SK-N-SH treated with all-trans-retinoic acid at 6 μM for 48 hours (cell line): ENCODE measurements at regions not wholly inside any gene's neighbourhood (a gene's known extent, or its start where the extent isn't known, plus 50 kb on each side); places are given as distances from the start of the nearest gene placed in this dataset.

ENCODE experiments used
- ATAC-seq: fragments of 200-7000 bp; cut with Tn5 transposase; 3 replicates; pipeline ENCODE4 v1.9.1; 2020; ENCODE audit warnings: mild to moderate bottlenecking, moderate library complexity
- ARNTL ChIP-seq: fragments of 450-650 bp; formaldehyde crosslinking; IDR thresholded peaks from 2 replicates; pipeline ENCODE4 v1.5.0; 2020; ENCODE audit warnings: low read depth, mild to moderate bottlenecking, moderate library complexity, borderline replicate concordance
- CSDC2 ChIP-seq: fragments of 250-450 bp; sonication (Bioruptor Pico); IDR thresholded peaks from 2 replicates; pipeline ENCODE4 v1.5.0; 2020; ENCODE audit warnings: mild to moderate bottlenecking, moderate library complexity
- ESRRG ChIP-seq: fragments of 250-450 bp; sonication (Bioruptor Pico); IDR thresholded peaks from 2 replicates; pipeline ENCODE4 v1.6.1; 2021; ENCODE audit warnings: mild to moderate bottlenecking
- GLIS3 ChIP-seq: fragments of 250-450 bp; sonication (Bioruptor Pico); IDR thresholded peaks from 2 replicates; pipeline ENCODE4 v1.5.0; 2020; ENCODE audit warnings: mild to moderate bottlenecking, moderate library complexity
- ISL1 ChIP-seq: fragments of 250-450 bp; sonication (Bioruptor Pico); IDR thresholded peaks from 2 replicates; pipeline ENCODE4 v2.1.2; 2022; ENCODE audit warnings: mild to moderate bottlenecking, moderate library complexity
- PPARA ChIP-seq: fragments of 250-450 bp; sonication (Bioruptor Pico); IDR thresholded peaks from 2 replicates; pipeline ENCODE4 v1.5.0; 2020; ENCODE audit warnings: mild to moderate bottlenecking, borderline replicate concordance
- RARB ChIP-seq: fragments of 250-450 bp; sonication (Bioruptor Pico); IDR thresholded peaks from 2 replicates; pipeline ENCODE4 v1.8.0; 2021; ENCODE audit warnings: mild to moderate bottlenecking, moderate library complexity
- SNAI2 ChIP-seq: fragments of 250-450 bp; sonication (Bioruptor Pico); IDR thresholded peaks from 2 replicates; pipeline ENCODE4 v1.5.0; 2020; ENCODE audit warnings: mild to moderate bottlenecking, moderate library complexity
- TCF4 ChIP-seq: fragments of 250-450 bp; sonication (Bioruptor Pico); IDR thresholded peaks from 2 replicates; pipeline ENCODE4 v1.8.0; 2021; ENCODE audit warnings: mild to moderate bottlenecking, moderate library complexity, borderline replicate concordance
- ZC3H10 ChIP-seq: fragments of 250-450 bp; sonication (Bioruptor Pico); IDR thresholded peaks from 2 replicates; pipeline ENCODE4 v1.5.1; 2021; ENCODE audit warnings: mild to moderate bottlenecking, moderate library complexity
- ZFP3 ChIP-seq: fragments of 250-450 bp; sonication (Bioruptor Pico); IDR thresholded peaks from 2 replicates; pipeline ENCODE4 v1.5.0; 2020; ENCODE audit warnings: mild to moderate bottlenecking, moderate library complexity
- ZFP30 ChIP-seq: fragments of 450-650 bp; formaldehyde crosslinking; IDR thresholded peaks from 2 replicates; pipeline ENCODE4 v1.5.0; 2022; ENCODE audit warnings: mild to moderate bottlenecking, moderate library complexity
- ZNF565 ChIP-seq: fragments of 450-650 bp; formaldehyde crosslinking; conservative IDR thresholded peaks from 2 replicates; pipeline ENCODE4 v1.5.0; 2020; ENCODE audit warnings: low read depth, mild to moderate bottlenecking, moderate library complexity
- ZNF70 ChIP-seq: fragments of 450-650 bp; formaldehyde crosslinking; IDR thresholded peaks from 2 replicates; pipeline ENCODE4 v1.5.0; 2020; ENCODE audit warnings: mild to moderate bottlenecking, moderate library complexity
- ZNF8 ChIP-seq: fragments of 450-650 bp; formaldehyde crosslinking; IDR thresholded peaks from 2 replicates; pipeline ENCODE4 v1.5.0; 2020; ENCODE audit warnings: mild to moderate bottlenecking, moderate library complexity
- TF ChIP-seq, protein P1 (sequence below): fragments of 250-450 bp; sonication (Bioruptor Pico); IDR thresholded peaks from 2 replicates; pipeline ENCODE4 v1.5.1; 2021; ENCODE audit warnings: mild to moderate bottlenecking, moderate library complexity
- TF ChIP-seq, protein P2 (sequence below): fragments of 250-450 bp; sonication (Bioruptor Pico); IDR thresholded peaks from 2 replicates; pipeline ENCODE4 v1.8.0; 2021; ENCODE audit warnings: low read depth, mild to moderate bottlenecking, moderate library complexity, borderline replicate concordance
- TF ChIP-seq, protein P3 (sequence below): fragments of 250-450 bp; sonication (Bioruptor Pico); IDR thresholded peaks from 2 replicates; pipeline ENCODE4 v1.5.0; 2020; ENCODE audit warnings: mild to moderate bottlenecking, moderate library complexity
- TF ChIP-seq, protein P4 (sequence below): fragments of 250-450 bp; sonication (Bioruptor Pico); IDR thresholded peaks from 2 replicates; pipeline ENCODE4 v1.5.1; 2020; ENCODE audit warnings: low read depth, mild to moderate bottlenecking, moderate library complexity
- TF ChIP-seq, protein P5 (sequence below): fragments of 250-450 bp; sonication (Bioruptor Pico); IDR thresholded peaks from 2 replicates; pipeline ENCODE4 v1.8.0; 2020; ENCODE audit warnings: mild to moderate bottlenecking, moderate library complexity, borderline replicate concordance

DNA sequence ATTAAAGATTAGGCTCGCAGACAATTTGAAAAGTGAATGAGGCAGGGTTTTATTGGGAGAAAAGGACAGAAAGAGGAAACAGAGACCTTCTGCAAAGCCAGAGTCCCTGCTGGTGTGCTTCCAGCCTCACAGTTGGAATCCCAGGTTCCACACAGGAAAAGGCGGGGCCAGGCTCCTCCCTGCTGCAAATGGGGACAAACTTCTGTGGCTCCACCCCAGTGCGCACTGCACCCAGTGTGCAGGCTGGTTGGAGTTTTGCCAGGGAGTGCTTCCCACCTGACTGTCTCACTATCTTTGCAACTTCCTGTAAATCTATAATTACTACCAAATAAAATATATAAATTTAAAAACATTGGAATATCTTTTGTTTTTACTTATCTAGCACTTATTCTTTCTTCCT lies 386.0 kb upstream of the GRIN3A start:
- ATAC-seq: no peak
- TF ChIP-seq RARB (CRISPR knock-in tag) (no peak), ZNF565 (no peak), ZFP3 (CRISPR knock-in tag) (no peak), ZNF8 (no peak), ESRRG (CRISPR knock-in tag) (no peak), ZNF70 (CRISPR knock-in tag) (no peak), CSDC2 (CRISPR knock-in tag) (no peak), TCF4 (no peak), ISL1 (CRISPR knock-in tag) (no peak), ARNTL (CRISPR knock-in tag) (no peak), PPARA (CRISPR knock-in tag) (no peak)
- TF ChIP-seq, protein P1, sequence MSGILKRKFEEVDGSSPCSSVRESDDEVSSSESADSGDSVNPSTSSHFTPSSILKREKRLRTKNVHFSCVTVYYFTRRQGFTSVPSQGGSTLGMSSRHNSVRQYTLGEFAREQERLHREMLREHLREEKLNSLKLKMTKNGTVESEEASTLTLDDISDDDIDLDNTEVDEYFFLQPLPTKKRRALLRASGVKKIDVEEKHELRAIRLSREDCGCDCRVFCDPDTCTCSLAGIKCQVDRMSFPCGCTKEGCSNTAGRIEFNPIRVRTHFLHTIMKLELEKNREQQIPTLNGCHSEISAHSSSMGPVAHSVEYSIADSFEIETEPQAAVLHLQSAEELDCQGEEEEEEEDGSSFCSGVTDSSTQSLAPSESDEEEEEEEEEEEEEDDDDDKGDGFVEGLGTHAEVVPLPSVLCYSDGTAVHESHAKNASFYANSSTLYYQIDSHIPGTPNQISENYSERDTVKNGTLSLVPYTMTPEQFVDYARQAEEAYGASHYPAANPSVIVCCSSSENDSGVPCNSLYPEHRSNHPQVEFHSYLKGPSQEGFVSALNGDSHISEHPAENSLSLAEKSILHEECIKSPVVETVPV (CRISPR knock-in tag): no peak
- TF ChIP-seq, protein P2, sequence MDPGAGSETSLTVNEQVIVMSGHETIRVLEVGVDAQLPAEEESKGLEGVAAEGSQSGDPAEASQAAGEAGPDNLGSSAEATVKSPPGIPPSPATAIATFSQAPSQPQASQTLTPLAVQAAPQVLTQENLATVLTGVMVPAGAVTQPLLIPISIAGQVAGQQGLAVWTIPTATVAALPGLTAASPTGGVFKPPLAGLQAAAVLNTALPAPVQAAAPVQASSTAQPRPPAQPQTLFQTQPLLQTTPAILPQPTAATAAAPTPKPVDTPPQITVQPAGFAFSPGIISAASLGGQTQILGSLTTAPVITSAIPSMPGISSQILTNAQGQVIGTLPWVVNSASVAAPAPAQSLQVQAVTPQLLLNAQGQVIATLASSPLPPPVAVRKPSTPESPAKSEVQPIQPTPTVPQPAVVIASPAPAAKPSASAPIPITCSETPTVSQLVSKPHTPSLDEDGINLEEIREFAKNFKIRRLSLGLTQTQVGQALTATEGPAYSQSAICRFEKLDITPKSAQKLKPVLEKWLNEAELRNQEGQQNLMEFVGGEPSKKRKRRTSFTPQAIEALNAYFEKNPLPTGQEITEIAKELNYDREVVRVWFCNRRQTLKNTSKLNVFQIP (CRISPR knock-in tag): no peak
- TF ChIP-seq, protein P3, sequence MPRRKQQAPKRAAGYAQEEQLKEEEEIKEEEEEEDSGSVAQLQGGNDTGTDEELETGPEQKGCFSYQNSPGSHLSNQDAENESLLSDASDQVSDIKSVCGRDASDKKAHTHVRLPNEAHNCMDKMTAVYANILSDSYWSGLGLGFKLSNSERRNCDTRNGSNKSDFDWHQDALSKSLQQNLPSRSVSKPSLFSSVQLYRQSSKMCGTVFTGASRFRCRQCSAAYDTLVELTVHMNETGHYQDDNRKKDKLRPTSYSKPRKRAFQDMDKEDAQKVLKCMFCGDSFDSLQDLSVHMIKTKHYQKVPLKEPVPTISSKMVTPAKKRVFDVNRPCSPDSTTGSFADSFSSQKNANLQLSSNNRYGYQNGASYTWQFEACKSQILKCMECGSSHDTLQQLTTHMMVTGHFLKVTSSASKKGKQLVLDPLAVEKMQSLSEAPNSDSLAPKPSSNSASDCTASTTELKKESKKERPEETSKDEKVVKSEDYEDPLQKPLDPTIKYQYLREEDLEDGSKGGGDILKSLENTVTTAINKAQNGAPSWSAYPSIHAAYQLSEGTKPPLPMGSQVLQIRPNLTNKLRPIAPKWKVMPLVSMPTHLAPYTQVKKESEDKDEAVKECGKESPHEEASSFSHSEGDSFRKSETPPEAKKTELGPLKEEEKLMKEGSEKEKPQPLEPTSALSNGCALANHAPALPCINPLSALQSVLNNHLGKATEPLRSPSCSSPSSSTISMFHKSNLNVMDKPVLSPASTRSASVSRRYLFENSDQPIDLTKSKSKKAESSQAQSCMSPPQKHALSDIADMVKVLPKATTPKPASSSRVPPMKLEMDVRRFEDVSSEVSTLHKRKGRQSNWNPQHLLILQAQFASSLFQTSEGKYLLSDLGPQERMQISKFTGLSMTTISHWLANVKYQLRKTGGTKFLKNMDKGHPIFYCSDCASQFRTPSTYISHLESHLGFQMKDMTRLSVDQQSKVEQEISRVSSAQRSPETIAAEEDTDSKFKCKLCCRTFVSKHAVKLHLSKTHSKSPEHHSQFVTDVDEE (CRISPR knock-in tag): no peak
- TF ChIP-seq, all 23 proteins: peak for 0

DNA sequence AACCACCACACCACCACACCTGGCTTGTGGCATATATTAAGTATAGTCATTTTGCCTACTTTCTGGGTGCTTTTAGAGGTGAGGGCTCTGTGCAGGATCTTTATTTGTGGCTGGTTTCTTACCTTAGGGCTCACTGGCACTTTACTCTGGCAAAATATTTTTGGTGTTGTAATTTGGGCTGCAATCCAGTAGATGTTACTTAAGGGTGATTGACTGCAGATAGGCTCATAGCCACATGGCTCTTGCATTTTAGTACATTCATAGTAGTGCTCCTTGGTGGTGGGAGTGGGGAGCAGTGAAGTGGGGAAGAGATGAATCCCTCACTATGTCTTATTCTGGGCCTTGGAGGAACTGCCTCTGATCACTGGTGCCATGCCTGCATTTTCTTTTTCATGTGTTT lies 376.1 kb upstream of the GRIN3A start:
- no peak for ATAC-seq
- TF ChIP-seq ARNTL (CRISPR knock-in tag): no peak
- TF ChIP-seq RARB (CRISPR knock-in tag): no peak
- TF ChIP-seq, protein P1 (CRISPR knock-in tag): no peak
- TF ChIP-seq GLIS3: no peak
- TF ChIP-seq, protein P4, sequence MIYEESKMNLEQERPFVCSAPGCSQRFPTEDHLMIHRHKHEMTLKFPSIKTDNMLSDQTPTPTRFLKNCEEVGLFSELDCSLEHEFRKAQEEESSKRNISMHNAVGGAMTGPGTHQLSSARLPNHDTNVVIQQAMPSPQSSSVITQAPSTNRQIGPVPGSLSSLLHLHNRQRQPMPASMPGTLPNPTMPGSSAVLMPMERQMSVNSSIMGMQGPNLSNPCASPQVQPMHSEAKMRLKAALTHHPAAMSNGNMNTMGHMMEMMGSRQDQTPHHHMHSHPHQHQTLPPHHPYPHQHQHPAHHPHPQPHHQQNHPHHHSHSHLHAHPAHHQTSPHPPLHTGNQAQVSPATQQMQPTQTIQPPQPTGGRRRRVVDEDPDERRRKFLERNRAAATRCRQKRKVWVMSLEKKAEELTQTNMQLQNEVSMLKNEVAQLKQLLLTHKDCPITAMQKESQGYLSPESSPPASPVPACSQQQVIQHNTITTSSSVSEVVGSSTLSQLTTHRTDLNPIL (CRISPR knock-in tag): no peak
- no peak for TF ChIP-seq ZFP3 (CRISPR knock-in tag)
- no peak for TF ChIP-seq ZC3H10
- no peak for TF ChIP-seq ESRRG (CRISPR knock-in tag)
- no peak for TF ChIP-seq SNAI2
- no peak for TF ChIP-seq ZNF565
- TF ChIP-seq TCF4: no peak
- no peak for TF ChIP-seq ISL1 (CRISPR knock-in tag)
- TF ChIP-seq, protein P5, sequence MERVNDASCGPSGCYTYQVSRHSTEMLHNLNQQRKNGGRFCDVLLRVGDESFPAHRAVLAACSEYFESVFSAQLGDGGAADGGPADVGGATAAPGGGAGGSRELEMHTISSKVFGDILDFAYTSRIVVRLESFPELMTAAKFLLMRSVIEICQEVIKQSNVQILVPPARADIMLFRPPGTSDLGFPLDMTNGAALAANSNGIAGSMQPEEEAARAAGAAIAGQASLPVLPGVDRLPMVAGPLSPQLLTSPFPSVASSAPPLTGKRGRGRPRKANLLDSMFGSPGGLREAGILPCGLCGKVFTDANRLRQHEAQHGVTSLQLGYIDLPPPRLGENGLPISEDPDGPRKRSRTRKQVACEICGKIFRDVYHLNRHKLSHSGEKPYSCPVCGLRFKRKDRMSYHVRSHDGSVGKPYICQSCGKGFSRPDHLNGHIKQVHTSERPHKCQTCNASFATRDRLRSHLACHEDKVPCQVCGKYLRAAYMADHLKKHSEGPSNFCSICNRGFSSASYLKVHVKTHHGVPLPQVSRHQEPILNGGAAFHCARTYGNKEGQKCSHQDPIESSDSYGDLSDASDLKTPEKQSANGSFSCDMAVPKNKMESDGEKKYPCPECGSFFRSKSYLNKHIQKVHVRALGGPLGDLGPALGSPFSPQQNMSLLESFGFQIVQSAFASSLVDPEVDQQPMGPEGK (CRISPR knock-in tag): no peak

DNA sequence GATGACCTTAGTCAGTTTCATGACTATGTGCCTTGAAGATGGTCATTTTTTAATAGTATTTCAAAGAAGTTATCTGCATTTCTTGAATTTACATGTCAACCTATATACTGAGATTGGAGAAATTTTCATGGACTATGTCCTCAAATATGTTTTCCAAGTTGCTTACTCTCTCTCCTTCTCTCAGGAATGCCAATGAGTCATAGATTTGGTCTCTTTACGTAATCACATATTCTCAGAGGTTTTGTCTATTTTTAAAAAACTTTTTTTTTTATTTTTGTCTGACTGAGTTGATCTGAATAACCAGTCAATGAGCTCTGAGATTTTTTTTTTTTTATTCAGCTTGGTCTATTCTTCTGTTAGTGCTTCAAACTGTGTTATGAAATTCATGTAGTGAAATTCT lies 374.7 kb upstream of the GRIN3A start:
- no peak for ATAC-seq
- TF ChIP-seq, protein P5 (CRISPR knock-in tag): no peak
- TF ChIP-seq ZFP30 (CRISPR knock-in tag): no peak
- TF ChIP-seq, protein P2 (CRISPR knock-in tag): no peak
- TF ChIP-seq ARNTL (CRISPR knock-in tag): no peak
- TF ChIP-seq CSDC2 (CRISPR knock-in tag): no peak
- TF ChIP-seq ZC3H10: no peak
- TF ChIP-seq, protein P3 (CRISPR knock-in tag): no peak
- no peak for TF ChIP-seq SNAI2
